ENCODE measurements at regions not wholly inside any gene's neighbourhood (a gene's known extent, or its start where the extent isn't known, plus 50 kb on each side); places are given as distances from the start of the nearest gene placed in this dataset.

DNA sequence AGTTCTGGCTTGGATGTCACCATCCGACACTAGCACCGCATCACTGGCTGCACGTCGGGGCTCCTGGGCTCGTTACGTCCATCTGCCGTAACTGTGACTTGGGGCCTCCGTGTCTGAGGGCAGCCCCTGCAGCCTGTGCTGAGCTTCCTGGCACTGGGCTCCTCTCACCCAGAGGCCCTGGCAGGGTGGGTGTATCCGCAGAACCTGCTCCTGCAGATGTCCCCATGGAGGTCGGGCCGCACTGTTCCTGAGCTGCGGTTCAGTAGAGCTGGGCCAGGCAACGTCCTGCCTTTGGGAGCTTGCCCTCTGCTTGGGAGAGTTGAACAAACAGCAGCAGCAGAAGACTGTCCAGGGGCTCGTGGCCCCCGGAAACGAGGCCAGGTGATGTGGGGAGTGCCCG is 71.4 kb downstream of the RGS12 start:
- Histone ChIP-seq H3K4me2 (ENCODE audit: insufficient read depth, low read length) (no peak overlapping the region), H3K79me2 (ENCODE audit: control insufficient read depth, insufficient read depth, low read length) (peaks cover 27% of the 10 kb centered on the region), H3K4me3 (replicated peaks in 1 of 3; ENCODE audit: insufficient read depth in 1 of 3, low read depth in 1 of 3, low read length in 3 of 3) (no peak overlapping the region), H3K9me1 (replicated peaks; ENCODE audit: control insufficient read depth, extremely low read depth, insufficient read depth, low read length) (no peaks in the 10 kb centered on the region), H3K4me1 (ENCODE audit: control insufficient read depth, extremely low read depth, insufficient read depth, low read length) (peaks cover 10% of the 10 kb centered on the region), H4K20me1 (replicated peaks; ENCODE audit: control insufficient read depth, extremely low read depth, insufficient read depth, low read length) (no peaks in the 10 kb centered on the region), H3K36me3 (ENCODE audit: control insufficient read depth in 2 of 2, extremely low read depth in 1 of 2, insufficient read depth in 2 of 2, low read length in 2 of 2) (peaks cover 0 to 2% of the 10 kb centered on the region in 2 experiments), H2AFZ (ENCODE audit: low read depth, low read length) (no peak overlapping the region), H3K27me3 (ENCODE audit: control insufficient read depth in 2 of 2, insufficient read depth in 2 of 2, low read length in 2 of 2) (no peaks in the 10 kb centered on the region), H3K9me3 (replicated peaks; ENCODE audit: control insufficient read depth, insufficient read depth, low read length) (no peaks in the 10 kb centered on the region), H3K9ac (replicated peaks; ENCODE audit: extremely low read depth, insufficient read depth, low read length) (no peak overlapping the region), H3K27ac (ENCODE audit: insufficient read depth, low read depth, low read length) (no peak overlapping the region)
- ChIA-PET CTCF (interaction anchor here (0.7 to 1.1 kb wide), 3 partner anchors 10 to 20 kb away, joined by 3 read pairs; no protein-coding TSS in a partner anchor), POLR2A (no interaction called here)
- no peak for FAIRE-seq
- BruUV-seq (replicated peaks), result no TSS peak
- no peak for DNase-seq (ENCODE audit: low read depth, low spot score)
- TF ChIP-seq, protein P1, sequence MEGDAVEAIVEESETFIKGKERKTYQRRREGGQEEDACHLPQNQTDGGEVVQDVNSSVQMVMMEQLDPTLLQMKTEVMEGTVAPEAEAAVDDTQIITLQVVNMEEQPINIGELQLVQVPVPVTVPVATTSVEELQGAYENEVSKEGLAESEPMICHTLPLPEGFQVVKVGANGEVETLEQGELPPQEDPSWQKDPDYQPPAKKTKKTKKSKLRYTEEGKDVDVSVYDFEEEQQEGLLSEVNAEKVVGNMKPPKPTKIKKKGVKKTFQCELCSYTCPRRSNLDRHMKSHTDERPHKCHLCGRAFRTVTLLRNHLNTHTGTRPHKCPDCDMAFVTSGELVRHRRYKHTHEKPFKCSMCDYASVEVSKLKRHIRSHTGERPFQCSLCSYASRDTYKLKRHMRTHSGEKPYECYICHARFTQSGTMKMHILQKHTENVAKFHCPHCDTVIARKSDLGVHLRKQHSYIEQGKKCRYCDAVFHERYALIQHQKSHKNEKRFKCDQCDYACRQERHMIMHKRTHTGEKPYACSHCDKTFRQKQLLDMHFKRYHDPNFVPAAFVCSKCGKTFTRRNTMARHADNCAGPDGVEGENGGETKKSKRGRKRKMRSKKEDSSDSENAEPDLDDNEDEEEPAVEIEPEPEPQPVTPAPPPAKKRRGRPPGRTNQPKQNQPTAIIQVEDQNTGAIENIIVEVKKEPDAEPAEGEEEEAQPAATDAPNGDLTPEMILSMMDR (IDR thresholded peaks at IDR 0.05; ENCODE audit: extremely low read depth in 1 of 2, insufficient read depth in 1 of 2, low read depth in 1 of 2, low read length in 2 of 2), result no peak
- TF ChIP-seq, protein P2, sequence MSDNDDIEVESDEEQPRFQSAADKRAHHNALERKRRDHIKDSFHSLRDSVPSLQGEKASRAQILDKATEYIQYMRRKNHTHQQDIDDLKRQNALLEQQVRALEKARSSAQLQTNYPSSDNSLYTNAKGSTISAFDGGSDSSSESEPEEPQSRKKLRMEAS (IDR thresholded peaks at IDR 0.05; ENCODE audit: insufficient read depth, insufficient read length), result no peak
- no peak for TF ChIP-seq EZH2 (IDR thresholded peaks at IDR 0.05; ENCODE audit: borderline replicate concordance, low read depth, low read length, severe bottlenecking)
- TF ChIP-seq JUN (IDR thresholded peaks at IDR 0.05; ENCODE audit: borderline replicate concordance, insufficient read depth, insufficient read length, low read depth), result no peak
- TF ChIP-seq FOS (IDR thresholded peaks at IDR 0.05; ENCODE audit: borderline replicate concordance, insufficient read depth, low read length), result no peak
- no peak for TF ChIP-seq GATA2 (IDR thresholded peaks at IDR 0.05; ENCODE audit: insufficient read depth, insufficient read length, low read depth, low read length)
- TF ChIP-seq POLR2AphosphoS5 (IDR thresholded peaks at IDR 0.05; ENCODE audit: insufficient read depth, low read depth, low read length), result no peak
- intact Hi-C loops (cut with micrococcal nuclease), result no loop called here
- dilution Hi-C loops (cut with MboI; ENCODE audit: extremely low pct_ligation_motif_present, low sequenced_read_pairs), result no loop called here
